Skeletal muscle tissue (tissue), 3 donors: ENCODE measurements at regions not wholly inside any gene's neighbourhood (a gene's known extent, or its start where the extent isn't known, plus 50 kb on each side); places are given as distances from the start of the nearest gene placed in this dataset.
A peak's percentile ranks its signal among the peaks of the same experiment; 100 is the strongest.

Experiments used
- H3K27ac ChIP-seq: one replicate; pipeline ENCODE4 v1.7.0; 2013; ENCODE audit warnings: mild to moderate bottlenecking, low read depth, low read length, inconsistent platforms
- H3K27me3 ChIP-seq, 3 donors: one replicate each; pipeline ENCODE4 v1.7.0; 2013; ENCODE audit warnings: low read length in 3 of 3; ENCODE audit not compliant: control insufficient read depth in 3 of 3, insufficient read depth in 3 of 3
- H3K36me3 ChIP-seq, 3 donors: one replicate each; pipeline ENCODE4 v1.7.0; 2013; ENCODE audit warnings: low read length in 3 of 3; ENCODE audit not compliant: control insufficient read depth in 3 of 3, insufficient read depth in 3 of 3
- H3K4me1 ChIP-seq, 3 donors: one replicate each; pipeline ENCODE4 v1.7.0; 2013; ENCODE audit warnings: low read length in 3 of 3, mild to moderate bottlenecking in 3 of 3; ENCODE audit not compliant: control insufficient read depth in 3 of 3, insufficient read depth in 3 of 3
- H3K4me3 ChIP-seq, 3 donors: one replicate each; pipeline ENCODE4 v1.7.0; 2013; ENCODE audit warnings: low read length in 3 of 3
- H3K9ac ChIP-seq, 3 donors: one replicate each; pipeline ENCODE4 v1.7.0; 2013; ENCODE audit warnings: low read length in 3 of 3, mild to moderate bottlenecking in 3 of 3, moderate library complexity in 2 of 3, low read depth in 1 of 3
- H3K9me3 ChIP-seq, 3 donors: one replicate each; pipeline ENCODE4 v1.7.0; 2013; ENCODE audit warnings: low read length in 3 of 3; ENCODE audit not compliant: control insufficient read depth in 3 of 3
- donor health status: Osteomylitis.

DNA sequence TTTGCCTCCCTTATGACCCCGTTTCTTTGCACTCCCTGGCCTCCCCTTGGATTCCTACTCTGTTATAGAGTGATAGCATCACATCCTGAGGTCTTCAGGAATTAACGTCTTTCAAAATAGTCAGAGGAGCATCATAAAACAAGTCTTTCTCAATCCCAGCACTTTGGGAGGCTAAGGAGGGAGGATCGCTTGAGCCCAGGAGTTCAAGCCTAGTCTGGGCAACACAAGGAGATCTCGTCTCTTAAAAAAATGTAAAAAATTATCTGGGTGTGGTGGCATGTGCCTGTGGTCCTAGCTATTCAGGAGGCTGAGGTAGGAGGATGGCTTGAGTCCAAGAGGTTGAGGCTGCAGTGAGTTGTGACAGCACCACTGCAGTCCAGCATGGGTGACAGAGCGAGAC lies 68.7 kb upstream of the AMPD3 start:
- Histone ChIP-seq H3K9ac (no peak overlapping the region), H3K27ac (peak overlapping the region; percentile 39)

DNA sequence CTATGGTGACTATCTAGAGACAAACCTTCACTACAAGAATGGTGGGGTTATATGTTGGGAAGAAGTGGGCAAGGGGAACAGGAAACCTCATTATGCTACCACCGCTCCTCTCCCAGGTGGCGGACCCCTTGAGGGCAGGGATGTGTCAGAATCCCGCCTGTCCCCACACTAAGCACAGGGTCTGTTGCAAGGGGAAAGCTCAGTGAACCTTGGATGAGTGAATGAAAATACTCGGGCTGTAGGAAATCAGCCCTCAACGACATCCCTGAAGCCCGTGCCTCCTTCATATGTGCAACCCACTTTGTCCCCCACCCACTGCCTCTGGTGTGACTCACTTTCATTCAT lies 68.2 kb upstream of the AMPD3 start:
- Histone ChIP-seq H3K4me3 (no peak overlapping the region), H3K36me3 (no peaks in the 10 kb centered on the region), H3K27me3 (no peaks in the 10 kb centered on the region), H3K9me3 (no peaks in the 10 kb centered on the region), H3K27ac (peak overlapping the region; percentile 39), H3K4me1 (peaks cover 14 to 24% (median 23%) of the 10 kb centered on the region in 3 donors), H3K9ac (peak overlapping the region in 1 of 3 donors; percentile 54)

More for the DNA sequence above, 68.7 kb upstream of the AMPD3 start:
- H3K27me3 ChIP-seq: no peaks in the 10 kb centered on the region
- no peaks in the 10 kb centered on the region for H3K9me3 ChIP-seq
- H3K36me3 ChIP-seq: no peaks in the 10 kb centered on the region
- H3K4me3 ChIP-seq: no peak overlapping the region
- peaks cover 14 to 24% (median 23%) of the 10 kb centered on the region in 3 donors for H3K4me1 ChIP-seq

DNA sequence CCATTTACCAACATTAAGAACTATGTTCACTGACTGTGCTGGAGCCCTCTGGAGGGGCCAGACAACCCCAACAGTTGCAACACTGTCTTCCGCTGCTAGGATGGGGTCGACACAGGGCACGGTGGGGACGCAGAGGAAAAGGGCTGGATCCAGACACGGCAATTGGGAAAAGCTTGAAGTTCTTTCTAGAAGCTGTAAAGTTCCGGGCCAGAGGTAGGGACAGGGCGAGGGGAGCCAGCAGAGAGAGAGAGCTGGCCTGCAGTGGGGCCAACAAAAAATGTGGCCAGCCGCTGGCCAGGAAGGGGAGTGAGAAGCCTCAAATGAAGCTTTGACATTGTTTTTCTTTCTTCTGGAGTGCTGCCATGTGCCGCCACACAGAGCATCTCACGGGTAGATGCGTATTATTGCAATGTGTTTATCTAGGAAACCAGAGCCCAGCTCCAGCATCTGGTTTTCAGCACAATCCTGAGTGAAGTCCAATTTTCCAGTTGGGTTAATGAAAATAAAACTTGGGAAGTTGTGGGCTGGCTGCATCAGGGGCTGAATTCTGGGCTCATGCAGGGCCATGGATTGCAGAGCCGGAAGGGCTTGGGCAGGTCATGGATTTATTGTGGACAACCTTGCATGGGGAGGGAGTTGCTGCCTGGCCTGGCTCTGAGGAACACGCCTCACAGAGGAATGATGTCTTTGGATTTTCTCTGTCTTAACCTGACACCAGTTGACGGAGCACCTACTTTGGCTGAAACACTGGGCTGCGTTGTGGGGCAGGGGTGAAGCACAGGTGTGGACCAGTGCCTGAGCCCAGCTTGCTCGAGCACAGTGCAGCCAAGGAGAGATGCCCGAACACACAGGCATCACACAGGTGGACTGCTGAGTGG lies 67.6 kb upstream of the AMPD3 start:
- H3K27me3 ChIP-seq: no peaks in the 10 kb centered on the region
- no peaks in the 10 kb centered on the region for H3K9me3 ChIP-seq
- peak overlapping the region; percentile 40 for H3K27ac ChIP-seq
- peak overlapping the region in 1 of 3 donors; percentile 54 for H3K9ac ChIP-seq
- peaks cover 14 to 24% (median 23%) of the 10 kb centered on the region in 3 donors for H3K4me1 ChIP-seq
- H3K4me3 ChIP-seq: peak overlapping the region in 1 of 3 donors; percentile 14
- no peaks in the 10 kb centered on the region for H3K36me3 ChIP-seq

DNA sequence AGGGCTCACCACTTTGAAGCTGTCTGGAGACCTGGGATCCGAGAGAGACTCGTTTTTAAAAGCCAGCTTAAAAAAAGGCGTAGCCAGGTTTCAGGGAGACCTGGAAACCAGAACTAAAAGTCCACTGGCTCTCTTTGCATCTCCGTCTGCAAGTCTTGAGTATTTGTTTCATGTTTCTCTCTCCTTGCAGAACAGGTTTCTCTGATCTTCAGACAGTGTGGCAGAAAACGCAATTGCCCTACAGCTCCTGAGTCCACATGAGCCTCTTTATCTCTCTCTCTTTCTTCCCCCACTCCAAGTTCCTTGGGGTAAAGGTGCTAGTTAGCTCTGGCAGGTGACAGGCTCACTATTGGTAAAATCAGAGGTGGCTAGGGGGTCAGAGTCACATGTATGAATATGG lies 67.0 kb upstream of the AMPD3 start:
- H3K4me3 ChIP-seq: peak overlapping the region in 1 of 3 donors; percentile 14
- no peaks in the 10 kb centered on the region for H3K36me3 ChIP-seq
- H3K27ac ChIP-seq: peak overlapping the region; percentile 40

DNA sequence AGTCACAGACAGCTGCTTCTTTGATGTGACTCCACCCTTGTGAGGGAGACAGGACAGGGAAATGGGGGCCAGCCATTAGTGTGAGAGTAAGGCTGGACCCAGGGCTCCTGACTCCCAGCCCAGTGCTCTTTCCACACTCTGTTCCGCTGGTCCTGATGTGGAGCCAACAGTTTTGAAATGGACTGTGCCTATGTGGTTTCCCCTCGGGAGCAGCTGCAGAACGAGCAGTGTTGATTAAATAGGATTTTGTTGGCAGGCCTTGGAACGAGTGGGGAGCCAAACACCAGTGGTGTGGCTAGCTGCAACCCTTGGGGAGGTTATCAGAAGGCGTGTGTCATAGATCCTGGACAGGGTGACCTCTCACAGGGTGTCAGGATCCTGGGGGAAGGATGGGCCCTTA lies 66.5 kb upstream of the AMPD3 start:
- Histone ChIP-seq H3K36me3 (no peaks in the 10 kb centered on the region), H3K9ac (no peak overlapping the region), H3K4me3 (no peak overlapping the region), H3K27me3 (no peaks in the 10 kb centered on the region), H3K27ac (no peak overlapping the region), H3K4me1 (peaks cover 14 to 24% (median 23%) of the 10 kb centered on the region in 3 donors), H3K9me3 (no peaks in the 10 kb centered on the region)

More for the DNA sequence above, 67.0 kb upstream of the AMPD3 start:
- H3K9me3 ChIP-seq: no peaks in the 10 kb centered on the region
- H3K27me3 ChIP-seq: no peaks in the 10 kb centered on the region
- peaks cover 14 to 24% (median 23%) of the 10 kb centered on the region in 3 donors for H3K4me1 ChIP-seq
- H3K9ac ChIP-seq: no peak overlapping the region

DNA sequence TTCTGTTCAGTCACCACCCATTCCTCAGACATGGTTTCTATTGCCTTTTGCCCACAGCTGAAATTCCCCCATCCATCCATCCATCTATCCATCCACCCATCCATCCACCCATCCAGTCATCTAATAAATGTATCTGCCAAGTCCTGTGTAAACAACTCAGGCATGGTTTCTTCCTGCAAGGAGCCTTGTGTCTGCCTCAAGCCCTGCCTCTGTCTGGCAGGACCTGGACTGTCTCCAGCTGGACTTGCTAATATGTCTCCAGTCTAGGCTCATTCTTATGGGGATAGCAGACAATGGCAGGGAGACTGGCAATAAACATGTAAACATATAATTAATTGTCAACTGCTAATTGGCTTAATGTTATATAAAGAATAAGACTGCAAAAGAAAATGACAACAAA lies 64.7 kb upstream of the AMPD3 start:
- Histone ChIP-seq H3K27me3 (no peaks in the 10 kb centered on the region), H3K27ac (no peak overlapping the region), H3K9ac (no peak overlapping the region), H3K9me3 (no peaks in the 10 kb centered on the region), H3K36me3 (no peaks in the 10 kb centered on the region), H3K4me1 (peaks cover 14 to 24% (median 23%) of the 10 kb centered on the region in 3 donors), H3K4me3 (no peak overlapping the region)

DNA sequence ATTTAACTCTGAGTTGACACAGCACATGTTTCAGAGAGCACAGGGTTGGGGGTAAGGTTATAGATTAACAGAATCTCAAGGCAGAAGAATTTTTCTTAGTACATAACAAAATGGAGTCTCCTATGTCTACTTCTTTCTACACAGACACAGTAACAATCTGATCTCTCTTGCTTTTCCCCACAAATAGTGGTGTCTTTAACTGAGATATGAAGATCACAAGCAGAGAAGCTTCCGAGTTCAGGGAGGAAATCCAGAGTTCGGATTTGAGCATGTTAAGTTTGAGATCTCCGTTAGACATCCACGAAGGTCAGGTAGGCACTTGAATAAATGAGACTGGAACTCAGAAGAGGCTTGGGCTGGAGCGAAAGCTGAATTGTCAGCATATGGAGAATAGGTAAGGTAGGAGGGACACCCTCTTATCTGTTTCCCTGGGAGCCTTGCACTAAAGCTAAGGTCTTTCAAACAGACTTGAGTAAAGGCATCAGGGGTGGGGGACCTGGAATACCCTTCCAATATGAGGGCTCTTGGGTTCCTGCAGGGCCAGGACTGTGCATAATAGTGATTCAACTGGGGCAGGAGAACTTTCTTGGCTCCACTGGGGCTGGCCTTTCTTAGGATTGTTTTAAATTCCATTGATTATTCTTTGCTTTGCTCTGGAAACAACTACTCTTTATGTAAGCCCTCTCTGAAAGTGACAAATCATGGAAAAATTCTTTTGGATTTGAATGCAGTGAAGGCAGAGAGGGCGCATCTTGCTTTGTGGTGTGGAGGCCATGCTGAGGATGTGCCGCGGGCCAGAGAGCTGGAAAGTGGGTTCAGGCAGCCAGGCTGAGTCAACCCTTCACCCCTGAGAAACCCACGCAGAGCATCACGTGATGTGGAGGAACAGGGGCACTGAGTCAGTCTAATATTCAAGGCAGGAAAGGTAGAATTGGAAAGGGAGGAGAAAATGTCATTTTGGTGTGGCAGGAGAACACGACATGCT lies 62.7 kb upstream of the AMPD3 start:
- Histone ChIP-seq H3K27me3 (no peaks in the 10 kb centered on the region), H3K9ac (no peak overlapping the region), H3K9me3 (no peaks in the 10 kb centered on the region), H3K4me3 (no peak overlapping the region), H3K36me3 (no peaks in the 10 kb centered on the region), H3K27ac (no peak overlapping the region), H3K4me1 (peaks cover 3 to 12% (median 10%) of the 10 kb centered on the region in 3 donors)

DNA sequence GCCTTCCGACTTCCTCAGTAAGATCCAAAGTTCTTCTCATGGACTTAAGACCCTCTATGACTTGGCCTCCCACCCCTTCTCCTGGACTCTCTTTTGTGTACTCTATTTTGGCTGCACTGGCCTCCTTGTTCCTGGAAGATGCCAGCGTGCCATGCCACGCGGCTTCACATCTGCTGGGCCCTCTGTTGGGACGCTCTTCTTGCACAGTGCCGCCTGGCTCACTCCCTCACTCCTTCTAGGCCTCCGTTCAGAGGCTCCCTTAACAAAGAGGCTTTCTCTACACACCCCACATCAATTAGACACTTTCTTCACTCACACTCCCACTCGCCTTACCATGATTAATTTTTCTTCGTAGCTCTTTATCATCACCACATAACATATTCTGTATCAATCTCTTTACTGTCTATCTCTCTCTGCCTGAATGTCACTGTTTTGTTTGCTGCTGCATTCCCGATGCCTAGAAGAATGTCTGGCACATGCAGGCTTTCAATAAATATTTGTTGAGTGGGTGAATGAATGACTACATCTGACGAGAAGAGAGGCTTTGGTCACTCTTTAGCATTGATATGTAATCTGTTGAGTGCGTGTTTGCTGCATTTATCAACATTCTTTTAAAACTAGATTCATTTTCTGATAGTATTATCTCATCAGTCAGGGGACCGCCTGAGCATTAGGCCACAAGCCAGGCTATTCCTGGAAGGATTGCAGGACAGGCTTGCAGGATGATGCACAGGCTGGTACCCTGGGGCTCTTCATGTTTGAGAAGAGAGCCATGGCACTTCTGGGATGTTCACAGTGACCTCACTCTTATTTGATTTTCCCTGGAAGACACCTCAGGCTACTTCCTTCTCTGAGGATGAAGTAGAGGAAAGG lies 60.6 kb upstream of the AMPD3 start:
- no peak overlapping the region for H3K9ac ChIP-seq
- no peak overlapping the region for H3K4me3 ChIP-seq

DNA sequence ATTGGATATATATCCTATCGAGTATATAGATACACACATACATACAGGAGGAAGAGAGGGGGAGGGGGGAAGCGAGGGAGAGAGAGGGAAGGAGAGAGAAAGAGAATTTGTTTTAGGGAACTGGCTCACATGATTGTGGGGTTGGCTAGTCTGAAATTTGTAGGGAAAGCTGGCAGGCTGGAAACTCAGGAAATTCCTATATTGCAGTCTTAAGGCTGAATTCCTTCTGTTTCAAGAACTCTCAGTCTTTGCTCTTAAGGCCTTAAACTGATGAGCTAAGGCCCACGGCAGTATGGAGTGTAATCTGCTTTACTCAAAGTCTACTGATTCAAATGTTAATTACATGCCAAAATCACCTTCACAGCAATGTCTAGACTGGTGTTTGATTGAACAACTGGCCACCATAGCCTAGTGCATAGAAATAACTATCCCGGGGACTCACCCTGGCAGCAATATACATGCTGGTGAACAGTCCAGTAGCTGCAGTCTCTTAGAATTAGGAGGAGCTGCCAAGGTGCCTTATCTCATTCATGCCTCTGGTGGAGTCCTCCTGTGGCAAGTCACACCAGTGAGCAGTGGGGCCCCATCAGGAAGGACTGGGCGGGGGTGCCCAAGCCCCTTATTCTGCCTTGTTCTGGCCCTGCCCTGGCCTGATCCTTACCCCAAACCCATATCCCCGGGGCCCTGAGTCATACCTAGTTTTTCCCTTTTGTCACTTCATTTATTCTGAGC lies 59.7 kb upstream of the AMPD3 start:
- Histone ChIP-seq H3K36me3 (no peaks in the 10 kb centered on the region), H3K27ac (no peak overlapping the region), H3K9me3 (no peaks in the 10 kb centered on the region), H3K9ac (no peak overlapping the region), H3K27me3 (no peaks in the 10 kb centered on the region), H3K4me1 (peaks cover 0 to 7% (median 6%) of the 10 kb centered on the region in 3 donors), H3K4me3 (no peak overlapping the region)

More for the DNA sequence above, 60.6 kb upstream of the AMPD3 start:
- Histone ChIP-seq H3K27ac (no peak overlapping the region), H3K4me1 (peaks cover 0 to 7% (median 6%) of the 10 kb centered on the region in 3 donors), H3K9me3 (no peaks in the 10 kb centered on the region), H3K27me3 (no peaks in the 10 kb centered on the region), H3K36me3 (no peaks in the 10 kb centered on the region)
